GM12878 (cell line): ENCODE measurements at regions not wholly inside any gene's neighbourhood (a gene's known extent, or its start where the extent isn't known, plus 50 kb on each side); places are given as distances from the start of the nearest gene placed in this dataset.
"Not testable (repeated sequence)": the region's sequence is repeated elsewhere in the genome, so short reads cannot be mapped to it uniquely, and the experiment has no call there.

Experiments
- ATAC-seq: fragments of 200-7000 bp; cut with Tn5 transposase; 3 replicates; pipeline ENCODE4 v1.9.1; 2020; ENCODE audit warnings: mild to moderate bottlenecking, moderate library complexity
- BruUV-seq: library from RNA; stranded (reverse); fragments of 400-500 nt; replicated peaks from 2 replicates; lab custom pipeline; 2021; lab: Mats Ljungman, UMichigan
- CTCF ChIA-PET: fragments of 300-600 bp; sonication (Branson Sonifier 250); formaldehyde crosslinking; extraction: SDS; loops from one replicate; lab custom pipeline; 2021; ENCODE audit warnings: inconsistent platforms; lab: Yijun Ruan, JAX
- POLR2A ChIA-PET: fragments of 350-600 bp; formaldehyde crosslinking; extraction: SDS; loops from one replicate; lab custom pipeline; 2021; ENCODE audit warnings: inconsistent platforms; lab: Charles Lee
- RAD21 ChIA-PET: fragments of 300-600 bp; sonication (Branson Sonifier 250); formaldehyde crosslinking; loops from one replicate; lab custom pipeline; 2023; ENCODE audit warnings: antibody characterized with exemption; ENCODE audit not compliant: unreplicated experiment; lab: Charles Lee
- SMC1A ChIA-PET: fragments of 300-600 bp; sonication (Branson Sonifier 250); formaldehyde crosslinking; loops from one replicate; lab custom pipeline; 2023; ENCODE audit not compliant: unreplicated experiment, uncharacterized antibody; lab: Charles Lee
- DNase-seq: peaks from one replicate; pipeline ENCODE4 v3.0.0-alpha.2; 2011; ENCODE audit warnings: low read depth, low spot score
- FAIRE-seq: peaks from 3 replicates; lab custom pipeline; 2011; peaks lifted over from hg19 to GRCh38; lab: Jason Lieb, UNC
- H2AFZ ChIP-seq: 2 replicates; pipeline ENCODE4 v1.6.0; 2011; ENCODE audit warnings: low read depth, low read length, control low read depth; ENCODE audit not compliant: control insufficient read depth
- H3K27ac ChIP-seq: 2 replicates; pipeline ENCODE4 v1.5.1; 2011; ENCODE audit warnings: control low read depth; ENCODE audit not compliant: control insufficient read depth, insufficient read depth
- H3K27me3 ChIP-seq, 2 experiments: replicated peaks in 1 of 2; 2 replicates each; pipeline versions ENCODE4 v1.6.0 to v1.6.1; 2011; ENCODE audit warnings: low read length in 1 of 2; ENCODE audit not compliant: control insufficient read depth in 2 of 2, insufficient read depth in 2 of 2
- H3K36me3 ChIP-seq, 2 experiments: 2 replicates each; pipeline ENCODE4 v1.5.1; 2011; ENCODE audit warnings: low read length in 1 of 2; ENCODE audit not compliant: control insufficient read depth in 2 of 2, insufficient read depth in 2 of 2
- H3K4me1 ChIP-seq: 2 replicates; pipeline ENCODE4 v1.6.1; 2011; ENCODE audit warnings: mild to moderate bottlenecking, low read length, moderate library complexity, mixed read lengths; ENCODE audit not compliant: control insufficient read depth, insufficient read depth
- H3K4me2 ChIP-seq: 2 replicates; pipeline ENCODE4 v1.6.0; 2011; ENCODE audit warnings: control low read depth; ENCODE audit not compliant: control insufficient read depth, insufficient read depth
- H3K4me3 ChIP-seq: fragments of 200-600 bp; sonication (generic); 2 replicates; pipeline ENCODE4 v1.5.1; 2016
- H3K79me2 ChIP-seq: 2 replicates; pipeline ENCODE4 v1.6.0; 2011; ENCODE audit warnings: low read length; ENCODE audit not compliant: control insufficient read depth, insufficient read depth
- H3K9ac ChIP-seq: 2 replicates; pipeline ENCODE4 v1.8.0; 2011; ENCODE audit warnings: low read length, control low read depth, mixed read lengths; ENCODE audit not compliant: control insufficient read depth, insufficient read depth
- H3K9me3 ChIP-seq: replicated peaks from 3 replicates; pipeline ENCODE4 v1.5.1; 2011; ENCODE audit warnings: mild to moderate bottlenecking, low read length; ENCODE audit not compliant: control insufficient read depth, insufficient read depth
- H4K20me1 ChIP-seq: 2 replicates; pipeline ENCODE4 v1.6.0; 2011; ENCODE audit not compliant: control insufficient read depth, insufficient read depth
- CBFB ChIP-seq: IDR thresholded peaks from 2 replicates; pipeline ENCODE4 v1.6.1; 2016; ENCODE audit warnings: antibody characterized with exemption, low read depth
- CEBPB ChIP-seq, 2 experiments: fragments of 150-350 bp in 1 of 2; IDR thresholded peaks; 2 replicates each; pipeline ENCODE4 v1.6.1; 2012 to 2014; ENCODE audit warnings: low read depth in 2 of 2, low read length in 2 of 2, borderline replicate concordance in 1 of 2, inconsistent platforms in 1 of 2
- CREM ChIP-seq: IDR thresholded peaks from 2 replicates; pipeline ENCODE4 v1.6.1; 2014; ENCODE audit warnings: antibody characterized with exemption, low read depth
- DPF2 ChIP-seq: fragments of 450-650 bp; IDR thresholded peaks from 2 replicates; pipeline ENCODE4 v1.6.1; 2017; ENCODE audit warnings: mild to moderate bottlenecking
- HCFC1 ChIP-seq: fragments of 150-350 bp; IDR thresholded peaks from 2 replicates; pipeline ENCODE4 v1.6.1; 2014; ENCODE audit warnings: low read length
- HDAC2 ChIP-seq: fragments of 200-600 bp; sonication (generic); IDR thresholded peaks from 2 replicates; pipeline ENCODE4 v1.6.1; 2017
- REST ChIP-seq: IDR thresholded peaks from 2 replicates; pipeline ENCODE4 v1.6.1; 2012; ENCODE audit warnings: mild to moderate bottlenecking, low read depth, low read length
- SIN3A ChIP-seq: IDR thresholded peaks from 2 replicates; pipeline ENCODE4 v1.6.1; 2012; ENCODE audit warnings: low read depth, low read length, improper control_type of control experiment
- SRF ChIP-seq, 2 experiments: IDR thresholded peaks; 2 replicates each; pipeline ENCODE4 v1.6.1; 2011; ENCODE audit warnings: low read depth in 2 of 2, low read length in 2 of 2, mild to moderate bottlenecking in 1 of 2, moderate library complexity in 1 of 2
- USF1 ChIP-seq: IDR thresholded peaks from 2 replicates; pipeline ENCODE4 v1.6.1; 2011; ENCODE audit warnings: borderline replicate concordance, low read depth, mild to moderate bottlenecking, moderate library complexity, mixed read lengths, low read length; ENCODE audit not compliant: insufficient read depth; ENCODE audit errors: extremely low read length
- ZSCAN29 ChIP-seq: fragments of 450-650 bp; IDR thresholded peaks from 2 replicates; pipeline ENCODE4 v1.6.1; 2017; ENCODE audit warnings: mild to moderate bottlenecking, moderate library complexity
- WGBS: methylation state at CpG from one replicate; pipeline ENCODE4 v1.1.6; 2016; ENCODE audit warnings: low lambda C conversion rate; ENCODE audit not compliant: insufficient replicate concordance, insufficient coverage; ENCODE audit errors: missing lambda C conversion rate; 5-methylcytosine and 5-hydroxymethylcytosine counted together
- in situ Hi-C: fragments of 300-500 bp; cut with MboI; formaldehyde crosslinking; loops from 9 replicates; pipeline ENCODE4 v1.14.3; 2018; ENCODE audit warnings: mixed read lengths
- intact Hi-C: fragments of 100-400 bp; cut with micrococcal nuclease; formaldehyde crosslinking; loops from one replicate; pipeline ENCODE4 v1.14.2; 2022; ENCODE audit not compliant: unreplicated experiment

GRCh38 chr12:33926095-33926494 is 96.2 kb upstream of the ALG10 start (continued):
- no peak for TF ChIP-seq HCFC1
- TF ChIP-seq SIN3A, result no peak

- SMC1A ChIA-PET, result interaction anchor here (0.9 kb wide), 1 partner anchor 183 kb away, joined by 3 read pairs; no protein-coding TSS in a partner anchor
- H3K4me3 ChIP-seq, POLR2A ChIA-PET, ATAC-seq, BruUV-seq, H3K27ac ChIP-seq, H3K4me1 ChIP-seq, H3K9me3 ChIP-seq, DNase-seq, CTCF ChIA-PET, H3K9ac ChIP-seq, FAIRE-seq, intact Hi-C loops, H3K36me3 ChIP-seq, H4K20me1 ChIP-seq, RAD21 ChIA-PET, H3K27me3 ChIP-seq, H3K79me2 ChIP-seq, H2AFZ ChIP-seq, H3K4me2 ChIP-seq, in situ Hi-C loops: not testable (repeated sequence)
- WGBS, result 0% methylated on average over 1 of the region's 1 CpG
These were observed 84.6 kb upstream of the ALG10 start for GRCh38 chr12:33937669-33938068.

- Histone ChIP-seq H3K4me3 (no peak overlapping the region), H3K9me3 (no peaks in the 10 kb centered on the region), H4K20me1 (no peaks in the 10 kb centered on the region), H3K9ac (no peak overlapping the region), H3K4me1 (no peaks in the 10 kb centered on the region), H3K36me3 (no peaks in the 10 kb centered on the region), H3K79me2 (no peaks in the 10 kb centered on the region), H3K4me2 (no peak overlapping the region), H2AFZ (no peak overlapping the region), H3K27ac (no peak overlapping the region), H3K27me3 (no peaks in the 10 kb centered on the region)
- FAIRE-seq, result no peak
- WGBS, result 18% methylated on average over 3 of the region's 3 CpGs
- in situ Hi-C loops (no loop called here), intact Hi-C loops (no loop called here)
- CTCF ChIA-PET, result no interaction called here
- DNase-seq, result no peak
- no TSS peak for BruUV-seq
- SMC1A ChIA-PET, result no interaction called here
- no peak for ATAC-seq
- RAD21 ChIA-PET, result no interaction called here
- POLR2A ChIA-PET, result no interaction called here
- TF ChIP-seq ZSCAN29, result no peak
- TF ChIP-seq HDAC2, result no peak
- no peak for TF ChIP-seq USF1
- no peak for TF ChIP-seq DPF2
- no peak for TF ChIP-seq CEBPB (IDR thresholded peaks at IDR 0.05; ENCODE audit: borderline replicate concordance in 1 of 2, low read depth in 2 of 2, low read length in 2 of 2)
- TF ChIP-seq SRF (IDR thresholded peaks at IDR 0.05; ENCODE audit: low read depth in 2 of 2, low read length in 2 of 2), result no peak
- TF ChIP-seq REST, result no peak
- no peak for TF ChIP-seq CREM
- TF ChIP-seq CBFB, result no peak
These were observed 80.1 kb upstream of the ALG10 start for GRCh38 chr12:33942172-33942571.
